ENCODE measurements at regions not wholly inside any gene's neighbourhood (a gene's known extent, or its start where the extent isn't known, plus 50 kb on each side); places are given as distances from the start of the nearest gene placed in this dataset.

- no peak for TF ChIP-seq GATA2 (IDR thresholded peaks at IDR 0.05; ENCODE audit: low read depth, low read length)
- TF ChIP-seq GATA3 (IDR thresholded peaks at IDR 0.05; ENCODE audit: low read depth, low read length), result no peak
These were observed 1455.1 kb downstream of the TBC1D22A start for GRCh38 chr22:48217596-48217995.
